ENCODE measurements at regions not wholly inside any gene's neighbourhood (a gene's known extent, or its start where the extent isn't known, plus 50 kb on each side); places are given as distances from the start of the nearest gene placed in this dataset.
"Not testable (repeated sequence)": the region's sequence is repeated elsewhere in the genome, so short reads cannot be mapped to it uniquely, and the experiment has no call there.

DNA sequence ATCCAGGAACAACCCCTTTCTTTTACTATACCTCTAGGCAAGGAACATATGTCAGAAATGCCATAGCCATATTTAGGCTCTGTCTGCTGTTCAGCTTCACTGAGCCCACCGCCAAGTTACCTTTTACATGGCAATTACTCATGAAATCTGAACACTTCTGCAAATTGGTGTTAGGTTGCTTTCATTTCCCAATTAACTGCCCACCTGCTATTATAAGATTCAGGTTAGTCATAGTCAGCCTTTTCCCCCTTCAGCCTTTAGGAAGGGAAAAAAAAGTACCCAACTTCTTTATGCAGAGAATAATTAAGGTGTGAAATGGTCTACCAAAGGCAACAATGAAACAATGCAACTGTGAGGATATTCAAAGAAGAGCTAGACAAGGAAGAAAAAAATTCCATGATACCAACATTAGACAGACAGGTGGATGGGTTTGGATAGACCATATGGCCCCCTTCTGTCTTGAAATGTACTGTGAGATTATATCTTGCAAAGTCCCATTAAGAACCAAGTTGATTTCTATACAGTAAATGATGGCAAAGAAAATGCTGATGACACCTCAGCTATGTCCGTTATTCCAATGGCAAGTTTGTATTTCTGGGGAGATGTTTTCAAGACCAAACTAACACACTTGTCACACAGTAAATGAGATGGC is 442.1 kb upstream of the NRP1 start:
- DNase-seq: peak in 1 of 2 experiments; percentile 7

DNA sequence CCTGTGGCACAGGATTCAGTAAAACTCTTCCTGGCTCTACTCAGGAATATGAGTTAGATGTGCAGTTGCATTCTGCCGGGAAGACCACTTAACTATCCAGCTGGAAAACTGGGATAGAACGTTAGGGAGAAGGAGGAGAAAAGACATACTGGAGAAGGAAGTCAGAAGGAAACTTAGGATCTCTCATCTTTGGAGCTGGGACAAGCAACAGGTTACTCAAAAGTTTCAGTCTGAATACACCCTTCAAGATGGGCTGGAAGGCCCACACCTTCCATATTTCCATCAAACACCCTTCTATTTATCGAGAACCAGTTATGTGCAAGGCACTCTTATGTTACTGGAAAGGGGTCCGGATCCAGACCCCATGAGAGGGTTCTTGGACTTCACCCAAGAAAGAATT is 440.4 kb upstream of the NRP1 start:
- DNase-seq: no peak

GRCh38 chr10:33773886-33774480 is 439.5 kb upstream of the NRP1 start:
- peak in 1 of 2 experiments; percentile 9 for DNase-seq

DNA sequence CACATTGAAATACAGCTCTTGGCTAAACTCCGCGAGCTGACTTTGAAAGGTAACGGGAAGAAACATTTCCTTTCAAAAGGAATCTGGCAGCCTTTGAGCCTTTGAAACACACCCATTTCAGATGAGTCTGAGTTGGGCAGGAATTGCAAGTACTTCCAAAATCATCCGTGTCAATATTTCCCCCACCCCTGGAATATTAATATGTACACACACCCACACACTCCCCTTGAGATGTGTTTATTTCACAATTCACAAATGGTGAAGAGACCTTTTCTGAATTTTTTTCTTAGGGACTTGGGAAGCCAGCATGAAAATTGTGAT is 438.7 kb upstream of the NRP1 start:
- no peak for DNase-seq

DNA sequence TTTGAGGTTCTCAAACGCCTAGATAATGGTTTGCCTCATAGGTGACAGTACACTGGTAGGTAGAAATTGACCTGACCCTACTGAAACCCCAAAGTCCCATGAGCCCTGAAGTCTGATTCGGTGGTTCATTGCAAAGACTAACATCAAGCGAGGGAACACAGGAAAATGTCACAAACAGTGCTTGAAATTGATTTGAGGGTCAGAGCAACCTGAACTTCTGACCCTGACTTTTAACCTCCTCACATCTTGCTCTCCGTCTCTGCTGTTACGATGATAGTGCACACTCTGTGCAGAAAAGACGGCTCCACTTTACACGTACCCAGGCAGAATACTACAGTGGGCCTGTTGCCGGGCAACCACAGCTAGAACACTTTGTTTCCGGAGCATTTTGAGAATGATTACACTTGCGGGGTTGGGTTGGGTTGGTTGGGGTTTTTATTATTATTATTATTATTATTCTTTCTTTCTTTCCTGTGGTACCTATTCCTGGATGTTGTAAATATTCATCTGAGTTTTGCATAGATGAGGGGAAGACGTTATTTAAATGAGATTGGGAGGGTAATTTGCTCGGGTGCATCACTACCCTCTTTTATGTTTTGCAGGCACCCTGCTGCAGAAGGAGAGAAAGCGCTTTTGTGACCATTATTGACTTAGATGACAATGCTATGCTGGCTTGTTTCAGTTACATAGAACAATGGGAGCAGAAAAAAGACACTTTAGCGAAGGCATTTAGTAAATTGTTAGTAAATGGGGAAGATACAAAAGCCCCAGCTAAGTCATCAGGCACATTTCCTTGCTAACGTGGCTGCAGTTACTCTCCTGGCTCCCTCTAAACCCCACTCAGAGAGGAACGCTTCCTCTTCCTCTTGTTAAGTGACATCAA is 438.1 kb upstream of the NRP1 start:
- DNase-seq: peak; percentile 90 to 95

GRCh38 chr10:33771856-33772255 is 437.4 kb upstream of the NRP1 start:
- not testable (repeated sequence) for DNase-seq

DNA sequence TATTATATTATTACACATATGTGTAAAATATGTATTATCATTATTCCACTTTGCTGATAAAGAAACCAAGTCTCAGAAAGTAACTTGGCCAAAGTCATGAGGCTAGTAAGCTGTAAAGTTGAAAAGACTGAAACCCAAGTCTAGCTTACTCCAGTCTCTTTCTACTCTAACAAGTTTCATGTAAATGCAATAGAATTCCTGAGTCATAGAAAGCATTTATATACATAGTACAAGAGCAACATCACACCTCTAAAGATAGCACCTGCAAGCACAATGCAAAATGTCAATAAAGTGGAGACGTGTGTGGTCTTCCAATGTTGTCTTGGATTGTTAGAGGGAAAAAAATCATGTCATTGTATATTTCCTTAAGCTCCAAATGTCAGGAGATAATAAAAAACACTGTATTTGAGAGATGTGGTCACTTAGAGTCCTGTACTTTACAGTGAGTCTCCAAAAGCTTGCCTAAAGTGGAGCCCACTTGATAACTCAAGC is 430.3 kb upstream of the NRP1 start:
- no peak for DNase-seq

DNA sequence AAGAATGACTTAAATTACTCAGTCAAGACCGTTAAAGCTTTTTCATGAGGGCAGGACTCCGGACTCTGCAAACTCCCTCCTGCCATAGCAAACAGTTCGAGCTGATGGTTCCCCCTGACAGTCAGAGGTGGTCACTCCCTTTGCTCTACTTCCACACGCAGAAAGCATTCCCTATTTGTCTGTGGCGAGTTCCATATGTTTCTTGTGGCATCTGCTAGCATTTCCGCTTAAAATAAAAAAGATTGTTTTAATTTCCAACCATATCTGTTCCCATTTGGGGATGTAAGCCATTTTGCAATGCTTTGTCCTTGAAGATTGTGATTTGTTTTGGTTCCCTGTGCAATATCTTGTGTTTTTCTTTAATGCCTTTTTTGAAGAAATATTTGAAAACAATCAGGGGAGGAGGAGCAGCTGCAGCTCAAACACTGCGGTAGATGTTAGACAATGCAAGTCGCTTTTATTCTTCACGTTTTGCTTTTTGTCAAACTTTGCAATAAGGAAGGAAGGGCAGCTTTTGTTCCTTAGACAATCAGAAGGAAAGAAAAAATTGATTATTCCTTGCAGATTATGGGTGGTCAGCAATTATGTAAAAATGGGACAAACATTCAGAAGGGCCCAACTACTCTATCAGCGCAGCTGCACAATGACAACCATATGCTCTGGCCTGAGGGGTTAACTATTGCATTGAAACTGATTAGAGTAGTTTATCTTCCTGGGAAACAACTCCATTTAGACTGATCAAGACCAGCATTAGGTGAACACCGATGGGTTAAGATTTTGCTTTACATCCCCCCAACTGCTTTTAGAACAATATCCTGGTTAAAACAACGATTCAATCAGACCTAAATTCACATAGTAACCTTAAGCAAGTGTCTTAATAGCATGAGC is 425.8 kb upstream of the NRP1 start:
- DNase-seq: no peak

DNA sequence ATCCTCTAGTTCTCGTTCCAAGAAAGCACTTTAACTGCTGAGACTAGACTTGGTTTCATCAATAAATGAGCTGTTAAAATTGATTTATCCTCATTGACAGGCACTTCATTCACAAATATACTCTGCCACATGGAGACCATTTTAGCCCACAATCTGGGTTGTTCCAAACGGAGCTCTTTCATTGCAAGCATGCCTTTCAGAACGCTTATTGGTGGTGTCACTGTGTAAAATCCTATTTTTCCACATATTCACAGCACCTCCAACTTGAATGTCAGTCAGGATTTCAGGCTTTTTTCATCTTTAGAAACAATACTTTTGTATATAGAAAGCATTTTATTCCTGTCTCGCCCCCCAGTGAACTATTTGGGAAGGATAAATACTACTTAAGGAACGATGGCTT is 424.7 kb upstream of the NRP1 start:
- no peak for DNase-seq

- DNase-seq: no peak
Observed at GRCh38 chr10:33758299-33758698, 423.8 kb upstream of the NRP1 start.

- DNase-seq: no peak
Observed at GRCh38 chr10:33754052-33754451, 419.6 kb upstream of the NRP1 start.

- DNase-seq: no peak
Observed at GRCh38 chr10:33753389-33753788, 418.9 kb upstream of the NRP1 start.

- no peak for DNase-seq
Observed at GRCh38 chr10:33749790-33750189, 415.3 kb upstream of the NRP1 start.

GRCh38 chr10:33749067-33749735 is 414.7 kb upstream of the NRP1 start:
- DNase-seq: peak in 1 of 2 experiments; percentile 18

- DNase-seq: no peak
Observed at GRCh38 chr10:33746836-33747268, 412.4 kb upstream of the NRP1 start.

GRCh38 chr10:33746186-33746585 is 411.7 kb upstream of the NRP1 start:
- DNase-seq: no peak

DNA sequence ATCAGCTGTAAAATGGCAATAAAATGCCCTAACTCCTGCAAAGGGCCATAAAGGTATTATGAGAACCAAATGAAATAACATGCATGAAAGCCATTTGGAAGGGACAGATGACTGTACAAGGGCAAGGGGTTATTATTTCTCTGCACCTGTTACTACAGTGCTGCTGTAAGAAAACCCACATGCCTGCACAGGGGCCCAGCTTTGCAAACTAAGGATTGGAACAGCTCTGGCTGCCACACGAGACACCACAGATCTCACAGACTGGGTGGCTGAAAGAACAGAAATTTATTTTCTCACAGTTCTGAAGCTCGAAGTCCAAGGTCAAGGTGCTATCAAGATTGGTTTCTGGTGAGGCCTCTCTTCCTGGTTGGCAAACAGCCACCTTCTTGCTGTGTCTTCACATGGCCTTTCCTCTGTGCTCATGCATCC is 409.0 kb upstream of the NRP1 start:
- DNase-seq: no peak

DNA sequence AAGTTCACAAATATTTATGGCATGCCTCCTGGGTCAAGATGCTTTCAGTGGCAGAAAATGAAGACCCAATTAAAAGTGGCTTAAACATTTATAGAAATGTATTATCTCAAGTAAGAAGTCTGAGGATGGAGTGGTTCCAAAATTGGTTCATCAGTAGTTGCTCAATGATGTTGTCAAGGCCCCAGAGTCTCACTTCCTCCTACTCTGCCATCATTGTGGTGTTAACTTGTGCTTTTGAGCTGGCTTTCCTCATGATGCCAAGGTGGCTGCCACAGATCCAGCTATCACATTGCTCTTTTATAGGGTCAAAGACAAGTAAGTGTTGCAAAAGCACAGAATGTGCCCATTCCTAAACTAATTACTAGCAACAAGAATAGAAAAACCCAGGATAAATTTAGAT is 404.6 kb upstream of the NRP1 start:
- DNase-seq: no peak

DNA sequence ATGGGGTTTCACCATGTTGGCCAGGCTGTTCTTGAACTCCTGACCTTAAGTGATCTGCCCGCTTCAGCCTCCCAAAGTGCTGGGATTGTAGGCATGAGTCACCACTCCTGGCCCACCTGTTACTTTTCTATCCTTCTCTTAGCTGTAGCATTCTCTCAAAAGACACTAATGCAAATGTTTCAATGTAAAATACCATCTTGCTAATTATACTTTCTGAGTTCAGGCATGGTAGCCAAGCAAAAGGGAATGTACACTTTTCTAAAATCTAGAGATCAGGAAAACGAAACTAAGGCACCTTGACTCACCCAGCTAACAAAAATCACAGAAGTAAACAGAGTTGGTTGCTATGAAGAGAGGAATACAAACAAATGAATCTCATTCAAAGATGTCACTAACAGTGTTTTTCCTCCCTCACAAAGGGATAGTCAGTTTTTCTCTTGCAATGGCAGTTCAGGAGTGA is 401.0 kb upstream of the NRP1 start:
- DNase-seq: no peak

DNA sequence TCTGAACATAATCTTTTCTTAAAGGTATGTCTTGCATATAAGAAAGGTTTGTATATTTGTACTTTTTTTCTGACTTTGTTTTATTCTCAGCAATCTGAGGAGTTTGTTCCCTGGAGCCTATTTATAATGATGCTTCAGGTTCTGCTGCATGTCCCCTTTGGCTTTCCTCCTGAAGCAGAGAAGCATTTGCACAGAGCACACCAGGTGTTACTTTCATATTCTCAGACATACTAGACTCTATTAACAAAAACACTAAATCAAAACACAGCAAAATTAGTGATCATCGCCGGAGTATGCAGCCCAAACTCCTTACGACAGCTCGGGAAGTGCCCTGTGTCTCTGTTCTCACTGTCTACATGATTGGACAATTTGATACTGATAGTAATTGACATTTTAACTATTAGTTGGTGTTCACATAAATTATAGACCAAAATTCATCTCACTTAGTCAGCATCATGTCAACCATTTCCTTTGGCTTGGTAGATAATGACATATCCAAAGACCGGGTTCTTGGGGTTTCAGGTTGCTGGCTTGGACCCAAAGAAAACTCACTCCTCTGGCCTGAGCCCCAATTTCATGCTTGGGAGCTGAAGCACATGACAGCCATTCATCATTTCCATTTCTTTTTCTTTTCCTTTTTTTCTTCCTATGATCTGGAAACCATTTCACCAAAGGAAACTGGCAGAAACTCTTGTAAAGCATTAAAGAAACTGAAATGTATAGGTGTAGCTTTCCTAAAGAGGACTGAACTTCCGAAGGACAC is 400.1 kb upstream of the NRP1 start:
- no peak for DNase-seq

DNA sequence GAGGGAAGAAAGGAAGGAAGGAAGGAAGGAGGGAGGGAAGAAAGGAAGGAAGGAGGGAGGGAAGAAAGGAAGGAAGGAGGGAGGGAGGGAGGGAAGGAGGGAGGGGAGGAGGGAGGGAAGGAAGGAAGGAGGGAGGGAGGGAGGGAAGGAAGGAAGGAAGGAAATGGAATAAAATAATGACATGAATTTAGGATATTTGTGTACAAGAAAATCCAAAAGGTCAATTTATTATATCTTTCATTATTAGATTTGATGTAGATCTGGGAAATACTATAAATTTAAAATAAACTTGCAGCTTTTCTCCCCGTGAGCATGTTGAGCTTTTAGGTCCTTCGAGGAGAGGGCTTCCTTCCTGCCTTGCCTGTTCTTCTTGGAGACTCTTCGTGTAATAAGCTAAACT is 398.6 kb upstream of the NRP1 start:
- DNase-seq: no peak
